Parathyroid adenoma (tissue), 2 donors: ENCODE measurements at regions not wholly inside any gene's neighbourhood (a gene's known extent, or its start where the extent isn't known, plus 50 kb on each side); places are given as distances from the start of the nearest gene placed in this dataset.
"Not testable (repeated sequence)": the region's sequence is repeated elsewhere in the genome, so short reads cannot be mapped to it uniquely, and the experiment has no call there.

Source experiments
- H2AFZ ChIP-seq: fragments of 300-600 bp; sonication (generic); one replicate; pipeline ENCODE4 v1.7.0; 2017; ENCODE audit warnings: antibody characterized with exemption, mild to moderate bottlenecking
- H3K27ac ChIP-seq: fragments of 300-600 bp; sonication (generic); one replicate; pipeline ENCODE4 v1.7.0; 2017
- H3K27me3 ChIP-seq: fragments of 300-600 bp; sonication (generic); one replicate; pipeline ENCODE4 v1.7.0; 2017; ENCODE audit warnings: low read length; ENCODE audit not compliant: control insufficient read depth, insufficient read depth
- H3K36me3 ChIP-seq: fragments of 300-600 bp; sonication (generic); one replicate; pipeline ENCODE4 v1.7.0; 2017; ENCODE audit warnings: low read length; ENCODE audit not compliant: control insufficient read depth, insufficient read depth
- H3K4me1 ChIP-seq: fragments of 300-600 bp; sonication (generic); one replicate; pipeline ENCODE4 v1.7.0; 2017; ENCODE audit warnings: control low read depth
- H3K4me2 ChIP-seq: fragments of 300-600 bp; sonication (generic); one replicate; pipeline ENCODE4 v1.7.0; 2017; ENCODE audit warnings: low read length
- H3K4me3 ChIP-seq: fragments of 300-600 bp; sonication (generic); one replicate; pipeline ENCODE4 v1.7.0; 2017; ENCODE audit warnings: low read depth, low read length
- H3K79me2 ChIP-seq: fragments of 300-600 bp; sonication (generic); one replicate; pipeline ENCODE4 v1.7.0; 2017; ENCODE audit warnings: control low read depth
- H3K9ac ChIP-seq: fragments of 300-600 bp; sonication (generic); one replicate; pipeline ENCODE4 v1.7.0; 2017; ENCODE audit warnings: mild to moderate bottlenecking
- H3K9me3 ChIP-seq: fragments of 300-600 bp; sonication (generic); one replicate; pipeline ENCODE4 v1.7.0; 2017; ENCODE audit warnings: low read length; ENCODE audit not compliant: control insufficient read depth
- CTCF ChIP-seq: fragments of 300-600 bp; sonication (generic); IDR thresholded peaks from one replicate; pipeline ENCODE4 v1.7.0; 2017; ENCODE audit warnings: antibody characterized with exemption, mild to moderate bottlenecking
- donor health status: primary hyperparathyroidism.

GRCh38 chr4:177528620-177529019 lies 86.4 kb upstream of the AGA start:
- H2AFZ ChIP-seq = no peak overlapping the region
- TF ChIP-seq CTCF = no peak
- no peaks in the 10 kb centered on the region for H3K9me3 ChIP-seq

GRCh38 chr4:177530561-177530960 lies 88.3 kb upstream of the AGA start:
- Histone ChIP-seq H3K36me3 (no peaks in the 10 kb centered on the region), H3K4me1 (no peaks in the 10 kb centered on the region), H2AFZ (no peak overlapping the region), H3K27me3 (no peaks in the 10 kb centered on the region), H3K27ac (no peak overlapping the region), H3K4me3 (no peak overlapping the region), H3K9me3 (no peaks in the 10 kb centered on the region), H3K79me2 (no peaks in the 10 kb centered on the region), H3K4me2 (no peak overlapping the region), H3K9ac (no peak overlapping the region)
- no peak for TF ChIP-seq CTCF

More at GRCh38 chr4:177528620-177529019, 86.4 kb upstream of the AGA start:
- Histone ChIP-seq H3K4me1 (no peaks in the 10 kb centered on the region), H3K79me2 (no peaks in the 10 kb centered on the region), H3K9ac (no peak overlapping the region), H3K4me2 (no peak overlapping the region), H3K27me3 (no peaks in the 10 kb centered on the region), H3K27ac (no peak overlapping the region), H3K36me3 (no peaks in the 10 kb centered on the region), H3K4me3 (no peak overlapping the region)

GRCh38 chr4:177532358-177532757 lies 90.1 kb upstream of the AGA start:
- no peak overlapping the region for H3K4me3 ChIP-seq
- no peak overlapping the region for H3K27ac ChIP-seq
- no peaks in the 10 kb centered on the region for H3K79me2 ChIP-seq
- H3K4me2 ChIP-seq = no peak overlapping the region
- no peak overlapping the region for H2AFZ ChIP-seq
- H3K36me3 ChIP-seq = no peaks in the 10 kb centered on the region
- H3K4me1 ChIP-seq = no peaks in the 10 kb centered on the region
- no peak for TF ChIP-seq CTCF
- H3K9me3 ChIP-seq = no peaks in the 10 kb centered on the region
- no peak overlapping the region for H3K9ac ChIP-seq
- no peaks in the 10 kb centered on the region for H3K27me3 ChIP-seq

- H3K9ac ChIP-seq, H3K27me3 ChIP-seq, H3K4me2 ChIP-seq, H3K4me1 ChIP-seq, H3K36me3 ChIP-seq, H3K79me2 ChIP-seq, H2AFZ ChIP-seq, H3K4me3 ChIP-seq, H3K9me3 ChIP-seq, H3K27ac ChIP-seq: not testable (repeated sequence)
Observed at GRCh38 chr4:177534841-177535240, 92.6 kb upstream of the AGA start.

DNA sequence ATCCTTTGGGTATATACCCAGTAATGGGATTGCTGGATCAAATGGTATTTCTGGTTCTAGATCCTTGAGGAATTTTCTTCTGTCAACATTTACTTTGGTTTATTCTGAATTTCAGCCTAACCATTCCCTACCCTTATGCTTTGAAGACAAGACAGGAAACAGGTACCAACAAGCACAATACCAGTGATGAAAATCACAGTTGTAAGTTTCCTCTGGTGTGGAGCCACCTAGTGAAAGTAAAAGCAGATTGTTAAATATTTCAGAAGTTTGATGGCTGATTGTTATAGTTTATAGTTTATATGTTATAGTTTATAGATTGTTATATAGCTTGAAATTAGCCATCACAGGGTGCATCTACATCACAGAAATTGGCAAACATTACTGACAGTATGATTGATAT lies 104.5 kb upstream of the AGA start:
- H3K9me3 ChIP-seq = no peaks in the 10 kb centered on the region
- H3K27me3 ChIP-seq = no peaks in the 10 kb centered on the region
- TF ChIP-seq CTCF = no peak

More for the DNA sequence above, 104.5 kb upstream of the AGA start:
- no peak overlapping the region for H3K4me3 ChIP-seq
- H2AFZ ChIP-seq = no peak overlapping the region
- no peak overlapping the region for H3K27ac ChIP-seq
- H3K4me2 ChIP-seq = no peak overlapping the region
- no peak overlapping the region for H3K9ac ChIP-seq
- no peaks in the 10 kb centered on the region for H3K79me2 ChIP-seq
- H3K4me1 ChIP-seq = no peaks in the 10 kb centered on the region
- H3K36me3 ChIP-seq = no peaks in the 10 kb centered on the region
